Neural progenitor cell (in vitro differentiated cells): ENCODE measurements at regions not wholly inside any gene's neighbourhood (a gene's known extent, or its start where the extent isn't known, plus 50 kb on each side); places are given as distances from the start of the nearest gene placed in this dataset.

Experiments
- CTCF ChIP-seq: fragments of 200-600 bp; sonication (generic); IDR thresholded peaks from 2 replicates; pipeline ENCODE4 v1.5.1; 2017; ENCODE audit warnings: antibody characterized with exemption, mild to moderate bottlenecking
- EZH2 ChIP-seq: fragments of 200-600 bp; sonication (generic); IDR thresholded peaks from 2 replicates; pipeline ENCODE4 v1.6.1; 2017; ENCODE audit warnings: antibody characterized with exemption, mild to moderate bottlenecking, moderate library complexity

DNA sequence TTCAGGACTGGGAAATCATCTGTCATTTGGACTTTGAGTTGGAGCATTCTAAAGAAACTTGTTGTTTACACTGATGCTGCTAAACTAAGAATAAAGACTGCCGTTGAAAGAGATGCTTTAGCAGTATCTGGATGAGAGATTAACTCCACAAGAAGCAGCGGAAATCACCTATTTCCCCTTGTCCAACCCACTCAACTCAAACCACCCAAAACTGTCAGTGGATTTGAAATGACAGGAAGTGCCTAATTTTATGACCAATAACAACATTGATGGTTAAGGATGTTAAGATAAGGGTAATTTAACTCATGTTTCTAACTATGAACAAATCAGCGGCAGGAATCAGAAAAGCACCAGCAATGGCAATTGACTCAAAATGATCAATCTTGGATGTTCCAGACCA, 110.8 kb upstream of the NR2F2 start:
- TF ChIP-seq CTCF = no peak
- no peak for TF ChIP-seq EZH2
